SHP77 (cell line): ENCODE measurements at regions not wholly inside any gene's neighbourhood (a gene's known extent, or its start where the extent isn't known, plus 50 kb on each side); places are given as distances from the start of the nearest gene placed in this dataset.

Experiments used
- DNase-seq, 2 experiments: peaks; one replicate each; lab custom pipeline; 2025; lab: John Stamatoyannopoulos, UW

DNA sequence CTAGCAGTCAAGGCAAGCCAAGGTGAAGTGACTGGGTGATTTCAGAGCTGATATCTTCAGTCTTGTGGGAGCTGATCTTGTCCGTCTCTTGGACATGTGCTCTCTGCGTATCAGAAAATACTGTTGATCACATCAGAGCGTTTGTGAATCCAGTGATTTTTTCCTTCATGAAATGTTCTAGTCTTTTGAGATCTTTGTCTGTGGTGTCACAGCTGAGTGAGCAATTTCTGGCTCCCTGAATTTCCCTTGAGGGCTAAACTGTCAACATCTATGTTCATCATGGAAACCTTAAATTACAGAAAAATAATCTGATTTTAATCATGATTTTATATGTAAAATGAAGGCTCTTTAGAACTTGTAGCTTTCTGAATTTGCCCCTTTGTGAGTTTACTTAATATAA, 432.0 kb downstream of the CCDC85A start:
- no peak for DNase-seq

DNA sequence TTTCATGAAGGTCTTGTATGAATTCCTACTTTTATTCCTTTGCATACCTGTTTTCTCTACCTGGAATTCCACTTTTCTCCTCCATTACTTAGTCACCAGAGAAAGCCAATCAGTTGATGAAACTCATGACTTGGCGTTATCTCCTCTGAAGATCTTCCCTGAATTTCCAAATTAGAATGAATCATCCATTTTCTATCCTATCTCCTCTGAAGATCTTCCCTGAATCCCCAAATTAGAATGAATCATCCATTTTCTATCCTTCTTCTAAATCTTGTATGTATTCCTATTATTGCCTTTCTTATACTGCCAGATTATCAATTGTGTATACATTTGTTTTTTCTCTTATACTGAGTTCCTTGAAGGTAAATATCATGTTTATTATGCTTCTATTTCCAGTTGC, 440.4 kb downstream of the CCDC85A start:
- DNase-seq = no peak

- no peak for DNase-seq
Measured at GRCh38 chr2:56626927-56627326, 443.1 kb downstream of the CCDC85A start.

DNA sequence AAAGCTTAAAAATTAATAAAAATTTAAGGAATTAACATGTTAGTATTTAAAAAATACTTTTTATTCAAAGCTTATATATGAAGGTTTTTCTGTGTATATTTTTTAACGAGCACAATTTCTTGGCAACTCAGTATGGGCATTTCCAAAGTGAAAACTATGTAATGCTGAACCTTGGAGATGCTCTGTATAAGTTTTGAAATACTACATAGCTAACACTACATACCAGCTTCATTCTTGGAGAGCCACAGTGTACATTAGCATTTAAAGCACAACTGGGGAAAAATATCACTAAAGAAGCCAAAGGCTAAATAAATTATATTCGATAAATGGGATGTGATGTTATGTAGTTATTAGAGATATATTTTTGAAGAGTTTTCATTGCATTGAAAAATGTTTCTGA, 446.5 kb downstream of the CCDC85A start:
- DNase-seq = no peak

- DNase-seq = no peak
Measured at GRCh38 chr2:56647997-56648396, 464.2 kb downstream of the CCDC85A start.

DNA sequence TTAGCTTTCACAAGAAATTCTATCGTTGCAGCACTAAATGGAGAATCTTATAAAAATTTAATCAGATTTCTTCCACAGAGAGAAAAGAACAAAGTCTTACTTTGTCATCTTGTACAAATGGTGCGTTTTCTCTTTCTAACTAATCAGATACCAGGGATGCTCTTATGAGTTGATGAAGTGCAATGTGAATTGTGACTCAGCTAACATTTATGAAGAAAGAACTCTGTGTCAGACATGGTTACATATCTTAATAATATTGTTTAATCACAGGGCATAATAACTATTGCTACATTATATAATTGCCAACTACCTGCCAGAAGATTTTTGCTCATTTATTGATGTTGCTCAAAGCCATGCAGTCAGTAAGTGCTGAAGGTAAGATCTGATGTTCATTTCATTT, 465.0 kb downstream of the CCDC85A start:
- no peak for DNase-seq

DNA sequence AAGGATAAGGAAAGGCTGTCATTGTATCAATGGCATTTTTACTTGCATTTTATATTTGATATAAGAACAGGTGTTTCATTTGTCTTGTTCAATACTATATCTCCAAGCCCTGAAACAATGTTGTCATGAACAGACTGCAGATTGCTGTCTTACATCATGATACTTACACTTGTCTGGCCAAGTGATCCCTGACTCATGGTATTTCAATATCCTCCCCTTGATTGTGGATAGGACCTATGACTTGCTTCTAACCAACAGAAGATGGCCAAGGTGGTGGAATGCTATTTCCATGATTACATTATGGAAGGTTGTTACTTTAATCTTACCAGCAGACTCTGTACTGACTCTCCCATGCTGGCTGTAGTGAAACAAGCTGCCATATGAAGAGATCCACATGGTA, 471.1 kb downstream of the CCDC85A start:
- DNase-seq = no peak

GRCh38 chr2:56656826-56657225, 473.0 kb downstream of the CCDC85A start:
- DNase-seq = no peak

- DNase-seq = no peak
Measured at GRCh38 chr2:56666777-56667176, 483.0 kb downstream of the CCDC85A start.

DNA sequence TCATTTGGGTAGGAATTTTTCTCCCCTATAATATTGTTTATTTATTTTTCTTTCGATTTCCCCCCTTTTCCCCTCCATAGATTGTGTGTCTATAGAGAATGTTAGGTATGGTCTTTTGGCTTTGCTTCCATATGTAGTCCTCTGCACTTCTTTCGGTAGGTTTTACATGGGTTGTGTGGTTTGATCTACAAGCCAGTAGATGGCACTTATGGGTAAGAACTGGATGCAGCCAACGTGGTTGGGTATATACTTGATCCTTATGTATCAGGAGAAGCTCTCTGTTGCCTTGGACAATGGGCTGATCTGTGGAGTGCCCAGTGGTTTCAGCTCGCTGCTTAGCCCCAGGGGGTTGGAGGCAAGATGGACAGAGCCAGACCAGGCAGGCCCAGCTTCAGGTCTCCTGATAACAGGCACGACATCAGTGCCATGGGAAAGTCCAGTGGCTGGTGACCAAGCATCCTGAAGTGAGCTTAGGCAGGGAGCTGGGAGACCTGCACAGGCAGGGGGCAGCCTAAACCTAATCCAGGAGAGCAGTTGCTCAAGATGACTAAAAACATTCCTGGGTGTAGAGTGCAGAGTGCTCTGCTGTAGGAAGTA, 488.3 kb downstream of the CCDC85A start:
- peak in 1 of 2 experiments; percentile 4 for DNase-seq

- no peak for DNase-seq
Measured at GRCh38 chr2:56674084-56674483, 490.3 kb downstream of the CCDC85A start.

- DNase-seq = no peak
Measured at GRCh38 chr2:56676966-56677365, 493.2 kb downstream of the CCDC85A start.

DNA sequence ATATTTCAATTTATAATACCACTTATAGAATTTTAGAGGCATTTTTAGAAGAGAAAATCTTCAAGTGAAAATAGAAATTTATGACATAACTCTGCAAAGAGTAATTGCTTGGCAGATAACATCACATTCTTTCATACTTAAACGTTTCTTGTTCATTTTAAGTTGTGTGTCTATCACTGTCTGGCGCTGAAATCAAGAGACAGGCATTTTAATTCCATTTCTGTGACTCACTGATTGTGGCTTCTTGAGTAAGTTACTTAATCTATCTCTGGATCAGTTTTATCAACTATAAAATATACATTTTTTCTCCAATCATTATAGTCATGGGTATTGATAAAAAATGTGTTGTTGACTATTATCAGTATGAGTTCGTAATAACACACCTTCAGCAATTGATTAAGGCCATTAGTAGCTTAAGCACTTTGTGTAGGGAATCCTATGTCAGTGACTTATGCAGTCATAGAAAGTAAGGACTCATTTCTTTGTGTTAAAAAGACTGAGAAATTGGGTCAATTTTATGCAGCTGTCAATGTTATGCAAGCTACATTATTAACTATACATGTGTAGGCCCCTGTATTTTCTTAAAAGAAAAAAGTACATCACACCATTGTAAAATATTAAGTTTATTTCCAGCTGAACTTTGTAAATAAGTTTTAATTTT, 497.3 kb downstream of the CCDC85A start:
- DNase-seq = no peak

DNA sequence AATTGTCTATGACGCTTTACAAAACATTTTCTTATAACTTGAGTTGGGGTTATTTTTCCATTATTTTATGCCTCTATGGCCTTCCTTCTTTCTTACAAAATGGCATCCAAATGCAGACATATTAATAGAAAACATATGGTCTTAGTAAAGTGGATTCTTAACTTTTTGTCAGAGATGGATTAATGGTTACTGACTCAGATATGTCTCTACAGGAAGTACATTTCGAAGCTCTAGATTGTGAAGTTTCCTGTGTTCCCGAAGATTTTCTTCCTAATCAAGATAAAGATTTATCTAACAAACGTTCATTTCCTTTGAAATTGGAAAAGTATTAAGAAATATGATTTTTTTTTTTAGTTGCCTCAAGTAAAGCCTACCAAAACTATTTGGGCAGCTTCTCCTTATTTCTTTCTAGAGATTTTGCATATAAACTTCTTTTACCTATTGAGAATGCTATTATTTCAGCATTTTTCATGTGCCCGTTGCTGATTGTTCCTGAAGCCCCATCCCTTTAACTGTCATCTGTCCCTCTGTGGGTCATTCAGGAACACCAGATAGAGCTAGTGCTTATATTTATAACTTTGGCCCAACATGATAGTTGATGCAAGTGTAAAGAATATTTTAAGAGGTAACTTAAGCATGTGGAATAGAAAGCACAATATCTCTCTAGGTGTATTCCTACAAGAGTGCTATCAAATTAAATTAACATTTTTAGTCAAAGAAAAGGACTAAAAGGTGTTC, 498.0 kb downstream of the CCDC85A start:
- no peak for DNase-seq

DNA sequence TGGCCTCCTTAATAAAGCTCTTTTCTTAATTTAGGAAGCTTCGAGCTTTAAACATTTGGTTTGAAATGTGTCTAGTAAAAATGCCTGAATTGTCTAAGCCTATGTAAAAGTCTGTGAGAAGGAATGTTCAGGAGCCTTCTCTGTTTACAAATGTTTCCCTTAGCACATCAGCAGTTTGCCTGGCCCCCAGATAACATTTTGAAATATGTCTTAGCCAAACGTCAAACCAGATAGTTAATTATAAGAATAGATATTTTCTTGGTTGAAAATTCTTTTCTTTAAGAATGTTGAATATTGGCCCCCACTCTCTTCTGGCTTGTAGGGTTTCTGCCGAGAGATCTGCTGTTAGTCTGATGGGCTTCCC, 498.6 kb downstream of the CCDC85A start:
- DNase-seq = no peak

GRCh38 chr2:56684327-56684726, 500.5 kb downstream of the CCDC85A start:
- DNase-seq = no peak

DNA sequence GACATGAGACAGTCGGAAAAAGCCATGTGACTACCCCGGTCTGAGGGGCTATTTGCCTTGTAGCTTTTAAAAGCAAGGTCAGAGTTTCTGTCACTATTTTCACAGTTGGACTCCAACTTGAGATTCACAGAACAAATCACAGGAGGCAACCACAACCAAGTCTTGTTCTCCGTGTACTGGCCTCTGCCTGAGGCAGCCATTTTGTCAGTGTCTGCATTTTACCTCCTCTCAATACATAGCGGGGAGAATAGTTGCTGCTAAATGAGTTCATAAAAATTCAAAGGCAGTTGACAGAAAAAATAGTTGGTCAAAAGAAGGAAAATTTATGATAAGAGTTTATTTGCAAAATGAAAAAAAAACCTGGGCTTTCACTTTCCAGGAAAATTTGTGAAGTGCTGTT, 501.4 kb downstream of the CCDC85A start:
- no peak for DNase-seq

GRCh38 chr2:56687169-56687568, 503.4 kb downstream of the CCDC85A start:
- no peak for DNase-seq

DNA sequence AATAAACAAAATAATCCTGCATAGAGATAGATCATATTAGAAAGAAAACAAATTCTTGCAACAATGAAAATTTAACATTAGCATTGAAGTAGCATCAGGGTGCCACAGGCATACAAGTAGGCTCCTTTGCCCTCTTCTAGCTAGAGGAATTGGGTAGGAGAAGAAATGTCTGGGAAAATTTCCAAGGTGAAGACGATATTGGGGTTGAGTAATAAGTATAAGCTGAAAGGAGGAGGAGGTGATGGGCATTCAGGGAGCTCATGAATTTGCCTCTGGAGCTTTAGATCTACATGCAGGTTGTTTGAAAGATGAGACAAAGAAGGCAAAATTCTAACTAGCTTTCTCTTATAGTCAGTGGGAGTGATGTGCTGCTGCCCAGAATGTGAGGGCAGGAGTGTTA, 504.9 kb downstream of the CCDC85A start:
- no peak for DNase-seq

- no peak for DNase-seq
Measured at GRCh38 chr2:56693501-56693900, 509.7 kb downstream of the CCDC85A start.

GRCh38 chr2:56703001-56703400, 519.2 kb downstream of the CCDC85A start:
- no peak for DNase-seq

DNA sequence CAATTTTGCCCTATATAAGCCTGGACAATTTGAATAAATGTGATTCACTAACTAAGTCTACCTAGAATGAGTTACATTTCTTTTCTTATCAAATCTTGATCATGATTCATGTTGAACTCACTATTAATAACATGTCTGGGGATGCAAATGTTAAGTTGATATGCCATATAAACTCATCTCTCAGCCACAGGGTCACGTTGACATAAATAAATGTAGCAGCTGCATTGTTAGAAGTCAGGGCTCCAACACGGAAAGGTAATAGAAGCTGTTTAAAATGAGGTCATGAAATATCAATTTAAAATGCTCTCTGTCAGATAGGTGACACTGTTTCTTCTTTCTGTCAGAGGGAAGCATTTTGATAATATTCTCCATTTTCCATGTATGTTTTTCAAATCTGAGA, 521.9 kb downstream of the CCDC85A start:
- no peak for DNase-seq

GRCh38 chr2:56707218-56707617, 523.4 kb downstream of the CCDC85A start:
- no peak for DNase-seq

- no peak for DNase-seq
Measured at GRCh38 chr2:56707650-56708049, 523.9 kb downstream of the CCDC85A start.
